OCI-LY3 (cell line): ENCODE measurements at regions not wholly inside any gene's neighbourhood (a gene's known extent, or its start where the extent isn't known, plus 50 kb on each side); places are given as distances from the start of the nearest gene placed in this dataset.

Experiments
- H2AFZ ChIP-seq: fragments of 200-600, 300-600 bp; shearing (Covaris generic); 2 replicates; pipeline ENCODE4 v1.6.0; 2014; ENCODE audit warnings: antibody characterized with exemption, low read depth, low read length
- H3K27ac ChIP-seq: fragments of 200-600, 300-600 bp; sonication (generic); 2 replicates; pipeline ENCODE4 v1.5.1; 2014; ENCODE audit warnings: mild to moderate bottlenecking, low read length, moderate library complexity, mixed read lengths
- H3K27me3 ChIP-seq: fragments of 200-600, 300-600 bp; sonication (generic); 2 replicates; pipeline ENCODE4 v1.6.1; 2014; ENCODE audit warnings: low read depth, low read length, mixed read lengths
- H3K36me3 ChIP-seq: fragments of 200-600, 300-600 bp; sonication (generic); replicated peaks from 2 replicates; pipeline ENCODE3; 2014; ENCODE audit warnings: low read depth, low read length, mixed read lengths
- H3K4me1 ChIP-seq: fragments of 300-600, 200-600 bp; sonication (generic); 2 replicates; pipeline ENCODE4 v1.6.1; 2014; ENCODE audit warnings: low read length, mixed read lengths
- H3K4me2 ChIP-seq: fragments of 200-600, 300-600 bp; sonication (generic); 2 replicates; pipeline ENCODE4 v1.6.1; 2014; ENCODE audit warnings: low read length, mixed read lengths
- H3K4me3 ChIP-seq: fragments of 300-600, 200-600 bp; sonication (generic); 2 replicates; pipeline ENCODE4 v1.5.1; 2014; ENCODE audit warnings: antibody characterized with exemption, mild to moderate bottlenecking, low read length, moderate library complexity
- H3K79me2 ChIP-seq: fragments of 300-600, 200-600 bp; shearing (Covaris generic); 2 replicates; pipeline ENCODE4 v1.6.1; 2014; ENCODE audit warnings: mild to moderate bottlenecking, low read length, mixed read lengths
- H3K9ac ChIP-seq: fragments of 300-600, 200-600 bp; shearing (Covaris generic); 2 replicates; pipeline ENCODE4 v1.6.0; 2014; ENCODE audit warnings: mild to moderate bottlenecking, low read length, moderate library complexity
- H3K9me3 ChIP-seq: fragments of 200-600, 300-600 bp; shearing (Covaris generic); 2 replicates; pipeline ENCODE4 v1.6.1; 2014; ENCODE audit warnings: low read length, mixed read lengths; ENCODE audit not compliant: insufficient read depth
- H4K20me1 ChIP-seq: fragments of 200-600, 300-600 bp; sonication (generic); 2 replicates; pipeline ENCODE4 v1.6.1; 2016; ENCODE audit warnings: low read length, mixed read lengths; ENCODE audit not compliant: insufficient read depth
- CTCF ChIP-seq: fragments of 200-600, 300-600 bp; sonication (generic); IDR thresholded peaks from 2 replicates; pipeline ENCODE4 v1.5.1; 2014; ENCODE audit warnings: antibody characterized with exemption, low read length, low read depth
- EZH2phosphoT487 ChIP-seq: fragments of 200-600 bp; shearing (Covaris generic); IDR thresholded peaks from 2 replicates; pipeline ENCODE4 v1.6.1; 2018; ENCODE audit warnings: antibody characterized with exemption, mixed run types, low read depth

DNA sequence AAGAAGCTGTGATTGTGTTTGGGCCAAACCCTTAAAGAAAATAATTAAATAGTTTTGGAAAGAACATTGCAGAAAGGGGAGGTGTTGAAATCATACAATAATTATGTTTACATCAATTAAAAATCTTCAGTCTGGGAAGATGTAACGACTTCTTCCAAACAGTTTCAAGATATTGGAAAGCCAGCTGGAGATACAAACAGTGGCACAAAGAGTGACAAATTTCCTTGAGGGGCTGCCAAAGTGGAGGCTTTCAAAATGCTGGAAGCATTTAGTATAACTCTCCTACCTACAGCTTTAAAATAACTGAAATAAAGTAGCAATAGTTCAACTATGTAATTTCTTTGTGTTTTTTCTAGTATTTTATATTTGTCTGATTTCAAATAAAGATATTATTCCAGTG lies 405.0 kb downstream of the DNAJB9 start:
- H3K36me3 ChIP-seq = no peaks in the 10 kb centered on the region
- no peaks in the 10 kb centered on the region for H3K9me3 ChIP-seq
- H3K79me2 ChIP-seq = no peaks in the 10 kb centered on the region
- H3K4me3 ChIP-seq = no peak overlapping the region
- TF ChIP-seq EZH2phosphoT487 (no peak), CTCF (no peak)
- H2AFZ ChIP-seq = no peak overlapping the region
- H3K27me3 ChIP-seq = peaks cover 3% of the 10 kb centered on the region; the same call in 1 of the 2 replicates
- no peak overlapping the region for H3K27ac ChIP-seq
- H3K4me2 ChIP-seq = no peak overlapping the region
- no peaks in the 10 kb centered on the region for H4K20me1 ChIP-seq
- H3K9ac ChIP-seq = no peak overlapping the region
- peaks cover 14% of the 10 kb centered on the region for H3K4me1 ChIP-seq

DNA sequence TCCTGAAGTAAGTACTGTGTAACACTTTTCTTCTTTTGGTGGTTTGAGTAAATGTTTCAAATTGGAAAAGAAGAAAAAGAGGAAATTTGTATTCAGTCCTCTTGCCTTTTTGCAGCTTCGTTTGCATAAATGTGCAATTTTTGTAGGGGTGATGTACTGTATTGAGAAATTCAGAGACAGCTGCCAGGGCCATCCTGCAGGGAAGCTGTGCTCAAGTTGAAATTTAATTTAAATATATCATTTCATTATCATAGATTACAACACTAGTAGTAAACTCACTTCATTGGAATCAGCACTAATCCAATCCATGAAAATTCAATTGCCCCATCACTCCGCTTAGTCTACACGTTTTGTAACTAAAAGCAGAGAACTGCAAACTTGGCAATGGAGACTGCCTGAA lies 415.4 kb downstream of the DNAJB9 start:
- Histone ChIP-seq H3K27ac (no peak overlapping the region), H3K4me1 (peaks cover 4% of the 10 kb centered on the region), H2AFZ (no peak overlapping the region), H4K20me1 (no peaks in the 10 kb centered on the region), H3K4me2 (no peak overlapping the region), H3K27me3 (no peaks in the 10 kb centered on the region), H3K4me3 (no peak overlapping the region), H3K9ac (no peak overlapping the region), H3K36me3 (no peaks in the 10 kb centered on the region), H3K9me3 (no peaks in the 10 kb centered on the region), H3K79me2 (no peaks in the 10 kb centered on the region)
- TF ChIP-seq EZH2phosphoT487 (no peak), CTCF (no peak)

GRCh38 chr7:108989319-108989718 lies 419.6 kb downstream of the DNAJB9 start:
- TF ChIP-seq EZH2phosphoT487 (no peak), CTCF (no peak)
- no peak overlapping the region for H2AFZ ChIP-seq
- no peaks in the 10 kb centered on the region for H3K36me3 ChIP-seq
- no peak overlapping the region for H3K9ac ChIP-seq
- H3K4me1 ChIP-seq = peaks cover 4% of the 10 kb centered on the region
- no peaks in the 10 kb centered on the region for H3K79me2 ChIP-seq
- H3K4me3 ChIP-seq = no peak overlapping the region
- H4K20me1 ChIP-seq = no peaks in the 10 kb centered on the region
- no peak overlapping the region for H3K27ac ChIP-seq
- H3K27me3 ChIP-seq = no peaks in the 10 kb centered on the region
- H3K4me2 ChIP-seq = no peak overlapping the region
- H3K9me3 ChIP-seq = no peaks in the 10 kb centered on the region

DNA sequence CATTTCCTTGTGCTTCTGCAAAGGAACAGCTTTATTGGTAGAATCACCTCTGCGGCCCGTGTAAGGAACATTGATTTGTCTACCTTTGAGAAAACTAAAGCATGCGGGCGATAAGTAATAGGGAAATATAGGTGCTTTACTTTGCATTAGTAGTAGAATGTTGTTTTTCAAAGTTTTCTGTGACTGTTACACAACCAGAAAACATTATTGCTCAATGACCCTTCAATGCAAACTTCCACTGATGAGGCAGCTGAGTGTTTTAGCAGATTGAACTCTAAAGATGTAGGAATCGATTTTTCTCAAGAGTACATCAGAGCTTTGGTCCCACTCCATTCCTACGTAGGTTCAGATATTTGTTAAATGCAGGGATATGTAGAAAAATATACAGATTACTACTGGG lies 427.8 kb downstream of the DNAJB9 start:
- no peaks in the 10 kb centered on the region for H3K4me1 ChIP-seq
- H3K79me2 ChIP-seq = no peaks in the 10 kb centered on the region
- H2AFZ ChIP-seq = no peak overlapping the region
- TF ChIP-seq EZH2phosphoT487 = no peak
- no peak for TF ChIP-seq CTCF
- no peaks in the 10 kb centered on the region for H3K27me3 ChIP-seq
- no peak overlapping the region for H3K4me2 ChIP-seq
- H3K36me3 ChIP-seq = no peaks in the 10 kb centered on the region
- H3K4me3 ChIP-seq = no peak overlapping the region
- no peak overlapping the region for H3K27ac ChIP-seq
- no peaks in the 10 kb centered on the region for H3K9me3 ChIP-seq
- H4K20me1 ChIP-seq = no peaks in the 10 kb centered on the region
- no peak overlapping the region for H3K9ac ChIP-seq
